ENCODE measurements at regions not wholly inside any gene's neighbourhood (a gene's known extent, or its start where the extent isn't known, plus 50 kb on each side); places are given as distances from the start of the nearest gene placed in this dataset.

DNA sequence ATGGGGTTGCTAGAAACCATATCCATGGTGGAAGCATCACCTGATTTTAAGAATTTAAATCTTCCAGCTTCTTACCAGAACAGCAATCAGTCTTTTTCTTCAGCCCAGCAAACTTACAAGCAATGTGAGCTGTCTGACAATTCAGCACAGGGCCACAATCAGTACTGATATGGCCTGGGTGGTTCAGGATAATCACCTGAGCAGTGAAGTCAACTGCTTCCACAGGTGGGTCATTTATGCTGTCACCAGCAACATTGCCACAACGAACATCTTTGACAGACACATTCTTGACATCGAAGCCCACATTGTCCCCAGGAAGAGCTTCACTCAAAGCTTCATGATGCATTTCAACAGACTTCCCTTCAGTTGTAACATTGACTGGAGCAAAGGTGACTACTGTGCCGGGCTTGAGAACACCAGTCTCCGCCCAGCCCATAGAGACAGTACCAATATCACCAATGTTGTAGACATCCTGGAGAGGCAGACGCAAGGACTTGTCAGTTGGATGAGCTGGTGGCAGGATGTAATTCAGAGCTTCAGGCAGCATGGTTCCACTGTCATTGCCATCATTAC is 74.8 kb downstream of the SERINC2 start:
- no TSS peak for BruUV-seq (replicated peaks)
- FAIRE-seq (no peak), DNase-seq (ENCODE audit: low spot score) (no peak), ATAC-seq (peak; percentile 69)
- in situ Hi-C loops (cut with HindIII; ENCODE audit: extremely low pct_ligation_motif_present, low pct_unique_long_range_greater_than_20kb): no loop called here
- peaks cover 37% of the 10 kb centered on the region for H3K4me1 ChIP-seq (ENCODE audit: insufficient read depth, low read length)
- POLR2A ChIA-PET: interaction anchor here (0.9 to 1.2 kb wide), 2 partner anchors 13 to 24 kb away, joined by 4 read pairs; no protein-coding TSS in a partner anchor
- H3K36me3 ChIP-seq (replicated peaks in 1 of 2; ENCODE audit: control insufficient read depth in 1 of 2, insufficient read depth in 2 of 2, low read length in 2 of 2): no peaks in the 10 kb centered on the region
- 25% methylated on average over 3 of the region's 5 CpGs for WGBS (ENCODE audit: low lambda C conversion rate)
- peak overlapping the region in 2 of 3 experiments; percentile 27 to 36; a peak in 2 of 6 replicates for H3K4me3 ChIP-seq (replicated peaks in 1 of 3; ENCODE audit: insufficient read depth in 1 of 3, low read depth in 2 of 3, low read length in 3 of 3)
- H3K79me2 ChIP-seq (ENCODE audit: insufficient read depth, low read length): no peaks in the 10 kb centered on the region
- peak overlapping the region; percentile 56 for H3K4me2 ChIP-seq (ENCODE audit: low read depth, low read length)
- intact Hi-C loops (cut with micrococcal nuclease; ENCODE audit: unreplicated experiment): no loop called here
- H3K27ac ChIP-seq (ENCODE audit: extremely low read length, insufficient read depth, low read length): no peak overlapping the region
- CTCF ChIA-PET (ENCODE audit: low intra/inter-chr PET ratio, low total read pairs): no interaction called here
- H4K20me1 ChIP-seq (ENCODE audit: insufficient read depth, low read length): no peaks in the 10 kb centered on the region
- H3K27me3 ChIP-seq (ENCODE audit: control insufficient read depth in 1 of 2, insufficient read depth in 2 of 2, low read length in 2 of 2): peaks cover 0 to 7% of the 10 kb centered on the region in 2 experiments; a peak in 3 of 5 replicates
- no peak overlapping the region for H3K9ac ChIP-seq (ENCODE audit: insufficient read depth, low read depth, low read length)
- no peaks in the 10 kb centered on the region for H3K9me3 ChIP-seq (ENCODE audit: low read length)
- TF ChIP-seq ETV6 (CRISPR knock-in tag; conservative IDR thresholded peaks at IDR 0.05): no peak
- TF ChIP-seq ZNF670 (CRISPR knock-in tag; IDR thresholded peaks at IDR 0.05; ENCODE audit: borderline replicate concordance): 0 out of 2 replicates have a peak, but pooled peaks have one; percentile 4
- no peak for TF ChIP-seq ZBTB3 (CRISPR knock-in tag; IDR thresholded peaks at IDR 0.05; ENCODE audit: borderline replicate concordance, low read depth)
- 0 out of 2 replicates have a peak, but pooled peaks have one; percentile 32 for TF ChIP-seq CEBPB (IDR thresholded peaks at IDR 0.05; ENCODE audit: borderline replicate concordance, low read depth, low read length)
- no peak for TF ChIP-seq POLR2A (IDR thresholded peaks at IDR 0.05; ENCODE audit: insufficient read depth in 1 of 2, low read depth in 2 of 2, low read length in 2 of 2)
- TF ChIP-seq MBNL3 (CRISPR knock-in tag; conservative IDR thresholded peaks at IDR 0.05): no peak
- TF ChIP-seq, protein P1, sequence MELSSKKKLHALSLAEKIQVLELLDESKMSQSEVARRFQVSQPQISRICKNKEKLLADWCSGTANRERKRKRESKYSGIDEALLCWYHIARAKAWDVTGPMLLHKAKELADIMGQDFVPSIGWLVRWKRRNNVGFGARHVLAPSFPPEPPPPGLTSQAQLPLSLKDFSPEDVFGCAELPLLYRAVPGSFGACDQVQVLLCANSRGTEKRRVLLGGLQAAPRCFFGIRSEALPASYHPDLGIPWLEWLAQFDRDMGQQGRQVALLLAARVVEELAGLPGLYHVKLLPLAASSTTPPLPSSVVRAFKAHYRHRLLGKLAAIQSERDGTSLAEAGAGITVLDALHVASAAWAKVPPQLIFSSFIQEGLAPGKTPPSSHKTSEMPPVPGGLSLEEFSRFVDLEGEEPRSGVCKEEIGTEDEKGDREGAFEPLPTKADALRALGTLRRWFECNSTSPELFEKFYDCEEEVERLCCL (CRISPR knock-in tag; IDR thresholded peaks at IDR 0.05; ENCODE audit: borderline replicate concordance): 0 out of 2 replicates have a peak, but pooled peaks have one; percentile 31
- no peak for TF ChIP-seq ZNF333 (CRISPR knock-in tag; IDR thresholded peaks at IDR 0.05; ENCODE audit: borderline replicate concordance)
- peak; percentile 78 for TF ChIP-seq PPARG (CRISPR knock-in tag; conservative IDR thresholded peaks at IDR 0.05)
- TF ChIP-seq ZNF207 (IDR thresholded peaks at IDR 0.05; ENCODE audit: borderline replicate concordance): no peak
- H2AFZ ChIP-seq (ENCODE audit: low read length): no peak overlapping the region

Data from HepG2 (cell line).